D721Med (cell line): ENCODE measurements at regions not wholly inside any gene's neighbourhood (a gene's known extent, or its start where the extent isn't known, plus 50 kb on each side); places are given as distances from the start of the nearest gene placed in this dataset.

Source experiments
- DNase-seq: peaks from one replicate; pipeline ENCODE4 v3.0.0; 2011; ENCODE audit warnings: low spot score; ENCODE audit not compliant: insufficient read length
- FAIRE-seq: peaks from 2 replicates; lab custom pipeline; 2011; peaks lifted over from hg19 to GRCh38; lab: Jason Lieb, UNC
- CTCF ChIP-seq: IDR thresholded peaks from 2 replicates; pipeline ENCODE4 v1.5.1; 2012; ENCODE audit warnings: mild to moderate bottlenecking, control low read depth; ENCODE audit not compliant: insufficient read depth; ENCODE audit errors: missing control alignments

GRCh38 chr3:82287562-82287961 is 526.1 kb upstream of the GBE1 start:
- FAIRE-seq = no peak

GRCh38 chr3:82281205-82281604 is 519.8 kb upstream of the GBE1 start:
- DNase-seq (no peak), FAIRE-seq (no peak)
- no peak for TF ChIP-seq CTCF

More at GRCh38 chr3:82287562-82287961, 526.1 kb upstream of the GBE1 start:
- no peak for TF ChIP-seq CTCF
- DNase-seq = no peak

GRCh38 chr3:82276992-82277391 is 515.5 kb upstream of the GBE1 start:
- DNase-seq (no peak), FAIRE-seq (no peak)
- no peak for TF ChIP-seq CTCF

- no peak for DNase-seq
- TF ChIP-seq CTCF = no peak
- FAIRE-seq = no peak
Measured at GRCh38 chr3:82274897-82275296, 513.5 kb upstream of the GBE1 start.

GRCh38 chr3:82265747-82266146 is 504.3 kb upstream of the GBE1 start:
- DNase-seq (no peak), FAIRE-seq (no peak)
- no peak for TF ChIP-seq CTCF

- DNase-seq = no peak
- TF ChIP-seq CTCF = no peak
- no peak for FAIRE-seq
Measured at GRCh38 chr3:82262193-82262592, 500.7 kb upstream of the GBE1 start.

GRCh38 chr3:82261637-82262036 is 500.2 kb upstream of the GBE1 start:
- FAIRE-seq (no peak), DNase-seq (no peak)
- TF ChIP-seq CTCF = no peak
